ENCODE measurements at regions not wholly inside any gene's neighbourhood (a gene's known extent, or its start where the extent isn't known, plus 50 kb on each side); places are given as distances from the start of the nearest gene placed in this dataset.
"Not testable (repeated sequence)": the region's sequence is repeated elsewhere in the genome, so short reads cannot be mapped to it uniquely, and the experiment has no call there.

- no peak for FAIRE-seq
These were observed 1898.9 kb downstream of the OLFM4 start for GRCh38 chr13:54927538-54927937.

DNA sequence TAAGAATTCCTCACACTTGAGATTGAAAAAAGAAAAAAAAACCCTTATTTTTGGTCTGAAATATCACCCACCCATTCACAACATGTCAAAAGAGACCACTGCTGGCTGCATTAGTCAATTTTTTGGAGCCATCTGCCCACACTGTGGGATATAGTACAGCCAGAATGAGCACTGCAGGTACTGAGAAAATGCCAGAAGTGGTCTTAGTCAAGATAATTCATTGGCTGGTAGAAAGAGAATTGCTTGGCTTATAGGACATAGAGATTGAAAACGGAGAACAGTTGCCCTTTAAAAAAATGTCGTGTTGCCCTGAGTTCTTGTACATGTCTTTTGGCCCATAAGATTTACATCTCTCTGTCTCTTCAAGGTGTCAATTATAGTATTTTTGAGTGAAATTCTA lies 1899.5 kb downstream of the OLFM4 start:
- FAIRE-seq = no peak

DNA sequence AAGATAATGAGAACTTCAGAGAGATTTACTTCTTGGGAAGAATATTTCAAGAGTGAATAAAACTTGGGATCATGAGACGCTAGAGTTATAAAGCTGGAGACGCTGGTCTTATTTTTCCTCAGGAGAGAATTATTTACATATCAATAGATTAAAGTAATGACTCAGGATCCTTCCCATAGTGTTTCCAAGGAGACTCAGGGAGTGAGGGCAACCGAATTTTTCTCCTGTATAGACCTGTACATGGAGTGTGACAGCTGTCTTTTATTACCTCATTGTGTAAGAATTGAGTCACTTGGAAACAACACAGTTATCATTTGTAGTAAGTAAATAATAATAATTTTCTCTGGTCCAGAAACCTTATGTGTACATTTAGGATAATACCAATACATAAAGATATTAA lies 1905.5 kb downstream of the OLFM4 start:
- FAIRE-seq = no peak

DNA sequence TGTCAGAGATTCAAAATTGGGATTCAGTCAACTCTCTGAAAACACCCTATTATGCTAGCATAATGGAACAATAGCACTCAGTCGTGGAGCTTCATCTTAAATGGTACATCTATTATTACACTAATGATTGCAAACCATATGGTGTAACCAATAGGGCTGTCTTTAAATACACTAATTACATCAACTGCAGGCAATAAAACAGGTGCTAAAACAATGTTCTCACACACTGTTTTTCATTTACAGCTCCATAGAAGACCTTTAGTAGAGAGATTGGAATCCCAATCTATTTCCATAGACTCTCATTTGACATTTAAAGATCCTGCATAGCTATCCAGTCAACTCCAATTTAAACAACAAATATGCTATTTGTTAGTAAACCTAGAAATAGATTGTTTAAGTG lies 1917.4 kb downstream of the OLFM4 start:
- no peak for FAIRE-seq

DNA sequence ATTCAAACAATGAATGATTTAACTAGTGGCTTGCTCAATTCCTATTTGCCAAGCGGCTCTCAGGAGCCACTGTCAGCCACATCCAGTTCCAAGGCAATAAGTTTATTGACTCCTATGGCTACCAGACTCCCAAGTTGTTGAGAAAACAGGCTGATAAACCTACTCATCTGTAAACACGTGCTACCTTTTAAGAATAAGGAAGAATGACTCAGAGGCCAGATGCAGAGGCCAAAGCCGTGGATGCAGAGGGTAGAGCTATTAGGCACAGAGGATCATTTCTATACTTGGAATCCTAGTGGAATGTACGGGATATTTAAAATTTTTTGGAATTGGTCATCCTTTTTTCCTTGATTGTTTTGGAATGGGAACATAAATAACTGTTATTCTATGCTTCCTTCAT lies 1921.1 kb downstream of the OLFM4 start:
- no peak for FAIRE-seq

DNA sequence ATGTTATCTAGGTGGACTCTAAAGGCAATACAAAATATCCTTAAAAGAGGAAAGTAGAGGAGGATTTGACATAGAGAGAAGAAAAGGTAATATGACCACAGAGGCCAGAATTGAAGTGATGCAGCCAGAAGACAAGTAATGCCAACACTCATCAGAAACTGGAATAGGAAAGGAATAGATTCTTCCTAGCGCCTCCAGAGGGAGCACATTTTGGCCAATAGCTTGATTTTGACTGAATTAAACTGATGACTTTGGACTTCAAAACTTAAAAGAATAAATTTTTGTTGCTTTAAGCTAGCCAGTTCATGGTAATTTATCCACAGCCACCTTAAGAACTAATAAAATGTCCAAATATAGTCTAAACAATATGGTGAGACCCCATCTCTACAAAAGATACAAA lies 1921.9 kb downstream of the OLFM4 start:
- no peak for FAIRE-seq

DNA sequence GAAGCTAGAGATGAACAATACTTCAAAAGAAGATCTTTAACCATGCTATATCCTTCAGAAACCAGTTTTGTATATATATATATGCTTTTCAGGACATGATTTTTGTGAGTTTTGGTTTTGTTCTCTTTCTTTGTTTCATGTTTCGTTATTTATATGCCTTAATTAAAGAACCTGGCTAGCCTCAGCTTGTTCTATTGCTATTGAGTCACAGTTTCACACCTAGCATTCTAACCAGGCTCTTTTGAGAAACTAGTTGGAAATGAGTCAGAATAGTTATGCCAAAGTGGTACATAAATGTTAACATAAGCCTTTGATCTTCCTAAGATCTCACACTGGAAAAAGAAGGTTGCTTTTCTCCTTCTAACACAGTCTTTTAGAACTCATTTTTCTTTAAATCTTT lies 1925.2 kb downstream of the OLFM4 start:
- no peak for FAIRE-seq

DNA sequence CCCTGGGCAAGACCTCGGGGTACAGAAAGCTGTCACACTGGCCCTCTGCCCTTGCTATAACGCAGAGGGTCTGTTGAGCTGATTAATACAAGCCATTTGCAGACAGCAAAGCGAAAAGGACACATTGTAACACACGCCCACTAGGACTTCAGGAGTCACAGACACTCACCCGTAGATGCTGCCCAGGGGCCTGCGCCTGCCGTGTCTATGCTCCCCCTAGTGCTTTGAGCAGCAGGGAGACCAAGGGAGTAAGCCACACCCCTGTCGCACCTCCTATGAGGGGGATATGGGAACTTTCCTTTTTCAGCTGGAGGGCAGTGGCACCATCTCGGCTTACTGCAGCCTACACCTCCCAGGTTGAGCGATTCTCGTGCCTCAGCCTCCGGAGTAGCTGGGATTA lies 1930.2 kb downstream of the OLFM4 start:
- no peak for FAIRE-seq

- FAIRE-seq = no peak
These were observed 1937.3 kb downstream of the OLFM4 start for GRCh38 chr13:54965881-54966280.

GRCh38 chr13:54972838-54973237 lies 1944.2 kb downstream of the OLFM4 start:
- FAIRE-seq = no peak

- no peak for FAIRE-seq
These were observed 1947.1 kb downstream of the OLFM4 start for GRCh38 chr13:54975676-54976075.

- no peak for FAIRE-seq
These were observed 1952.0 kb downstream of the OLFM4 start for GRCh38 chr13:54980651-54981050.

GRCh38 chr13:54989418-54989817 lies 1960.8 kb downstream of the OLFM4 start:
- FAIRE-seq = no peak

DNA sequence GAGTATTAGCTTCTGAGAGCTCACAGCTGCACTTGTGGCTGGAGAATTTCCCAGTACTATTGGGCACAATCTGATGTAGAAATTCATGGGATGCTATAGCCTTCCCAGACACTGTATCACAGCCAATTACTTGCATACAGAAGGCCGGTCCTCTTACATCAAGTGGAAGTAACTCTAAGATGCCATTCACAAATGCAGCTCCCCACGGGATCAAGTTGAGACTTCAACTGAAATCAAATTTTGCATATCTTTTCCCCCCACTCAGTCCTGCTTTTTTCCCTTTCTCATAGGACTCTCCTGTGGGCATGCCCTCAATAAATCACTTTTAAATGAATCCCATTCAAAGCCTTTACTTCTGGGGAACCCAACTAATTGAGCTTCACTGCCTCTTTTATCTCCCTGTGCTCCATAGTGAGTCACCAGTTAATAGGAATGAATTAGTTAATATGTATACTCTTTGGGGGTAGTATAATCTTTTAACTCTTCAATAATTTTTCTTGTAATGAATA lies 1970.8 kb downstream of the OLFM4 start:
- FAIRE-seq = no peak

DNA sequence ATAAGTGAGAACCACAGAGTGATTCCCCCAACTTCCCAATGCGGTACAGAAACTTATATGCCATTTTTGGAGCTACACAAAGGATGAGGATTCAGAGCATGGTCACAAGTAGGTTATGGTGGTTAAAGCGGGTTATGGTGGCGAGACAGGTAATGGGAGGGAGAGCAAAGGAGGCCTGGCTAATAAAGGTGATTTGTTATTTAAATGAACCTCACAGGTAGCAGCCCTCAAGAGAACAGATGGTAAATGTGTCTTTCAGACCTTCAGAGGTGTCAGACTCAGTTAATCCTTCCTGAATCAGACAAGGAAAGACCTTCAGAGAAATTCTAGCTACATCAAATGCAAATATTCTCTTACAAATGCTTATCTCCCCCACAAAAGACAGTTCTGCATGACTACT lies 1971.4 kb downstream of the OLFM4 start:
- FAIRE-seq = no peak

DNA sequence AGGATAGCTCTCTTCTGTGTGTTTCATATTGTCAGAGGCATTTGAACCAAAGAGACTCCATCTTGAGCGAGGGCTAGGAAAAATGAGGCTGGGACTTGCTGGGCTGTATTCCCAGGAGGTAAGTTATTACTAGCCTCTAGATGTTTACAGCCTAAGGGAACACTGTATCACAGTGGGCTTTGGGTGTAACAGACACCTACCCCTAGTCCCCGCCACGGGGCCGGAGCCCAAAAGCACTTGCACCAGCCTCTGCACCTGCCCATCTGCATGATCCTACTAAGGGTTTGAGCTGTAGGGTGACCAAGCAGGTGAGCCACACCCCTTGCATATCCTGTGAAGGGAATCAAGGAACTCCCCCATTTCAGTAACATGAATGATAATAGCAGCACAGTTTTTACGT lies 1972.2 kb downstream of the OLFM4 start:
- no peak for FAIRE-seq

GRCh38 chr13:55001881-55002280 lies 1973.3 kb downstream of the OLFM4 start:
- FAIRE-seq = no peak

DNA sequence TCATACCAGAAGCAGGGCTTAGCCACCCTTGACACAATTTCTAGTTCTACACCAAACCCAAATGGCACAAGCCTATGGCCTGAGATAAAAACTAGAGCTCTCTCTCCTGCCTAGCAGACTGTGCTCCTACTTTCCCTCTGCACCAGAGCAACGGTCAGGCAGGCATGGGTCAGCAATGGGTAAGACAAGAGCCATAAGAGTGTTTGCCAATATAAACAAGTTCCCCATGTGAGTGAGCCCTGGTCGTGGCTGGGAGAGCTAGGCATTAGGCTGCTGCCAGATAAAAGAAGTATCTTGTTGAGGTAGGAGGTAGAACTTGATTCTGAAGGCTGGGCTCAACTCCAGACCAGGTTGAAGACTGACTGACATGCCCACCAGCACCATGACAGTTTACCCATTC lies 1979.1 kb downstream of the OLFM4 start:
- no peak for FAIRE-seq

DNA sequence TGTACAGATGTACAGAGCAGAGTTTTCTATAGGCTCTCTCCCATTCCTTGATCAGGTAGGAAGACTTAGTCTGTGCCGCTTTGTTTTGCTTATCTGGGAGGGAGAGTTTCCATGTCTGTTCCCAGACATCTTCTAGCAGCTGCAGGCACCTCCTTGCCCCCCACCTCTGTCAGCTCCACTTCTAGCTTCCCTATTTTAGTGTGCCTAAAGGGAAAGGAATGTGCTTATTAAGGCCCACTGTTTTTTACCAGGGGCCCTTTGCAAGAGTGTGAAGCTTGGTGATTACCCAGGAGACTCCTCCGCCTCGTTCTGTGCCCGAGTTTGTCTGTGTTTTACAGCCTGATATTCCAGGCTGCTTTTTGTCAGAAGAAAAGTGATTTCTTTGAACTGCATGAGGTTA lies 1984.4 kb downstream of the OLFM4 start:
- no peak for FAIRE-seq

GRCh38 chr13:55029280-55029679 lies 2000.7 kb downstream of the OLFM4 start:
- FAIRE-seq = no peak

DNA sequence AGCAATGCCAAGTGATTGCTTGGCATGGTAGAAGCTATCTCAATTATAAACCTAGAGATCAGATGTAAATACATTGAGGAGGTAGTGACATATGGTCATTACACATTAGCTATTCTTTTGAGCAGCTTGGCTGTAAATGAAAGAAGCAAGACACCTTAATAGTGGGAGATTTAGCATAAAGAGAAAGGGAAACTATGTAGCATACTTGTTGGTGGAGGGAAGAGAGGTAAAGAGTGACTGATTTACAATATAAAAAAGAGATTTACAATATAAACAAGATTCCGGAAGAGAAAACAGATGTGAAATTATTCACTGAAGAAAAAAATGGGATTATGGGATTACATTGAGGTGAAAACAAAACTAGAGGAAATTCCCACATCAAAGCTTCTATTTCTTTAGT lies 2009.6 kb downstream of the OLFM4 start:
- no peak for FAIRE-seq

- FAIRE-seq = not testable (repeated sequence)
These were observed 2025.4 kb downstream of the OLFM4 start for GRCh38 chr13:55053891-55054550.

DNA sequence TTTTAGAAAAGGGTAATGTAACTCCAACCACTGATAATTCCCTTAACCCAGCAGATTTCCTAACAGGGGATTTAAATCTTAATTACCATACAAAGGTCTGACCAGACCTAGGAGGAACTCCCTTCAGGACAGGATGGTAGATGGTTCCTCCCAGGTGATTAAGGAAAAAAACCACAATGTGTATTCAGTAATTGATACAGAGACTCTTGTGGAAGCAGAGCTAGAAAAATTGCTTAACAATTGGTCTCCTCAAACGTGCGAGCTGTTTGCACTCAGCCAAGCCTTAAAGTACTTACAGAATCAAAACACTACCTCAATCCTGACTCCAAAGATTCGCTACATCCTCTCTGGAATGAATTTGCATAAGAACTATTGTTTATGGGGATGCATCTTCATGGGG lies 2027.1 kb downstream of the OLFM4 start:
- FAIRE-seq = not testable (repeated sequence)

DNA sequence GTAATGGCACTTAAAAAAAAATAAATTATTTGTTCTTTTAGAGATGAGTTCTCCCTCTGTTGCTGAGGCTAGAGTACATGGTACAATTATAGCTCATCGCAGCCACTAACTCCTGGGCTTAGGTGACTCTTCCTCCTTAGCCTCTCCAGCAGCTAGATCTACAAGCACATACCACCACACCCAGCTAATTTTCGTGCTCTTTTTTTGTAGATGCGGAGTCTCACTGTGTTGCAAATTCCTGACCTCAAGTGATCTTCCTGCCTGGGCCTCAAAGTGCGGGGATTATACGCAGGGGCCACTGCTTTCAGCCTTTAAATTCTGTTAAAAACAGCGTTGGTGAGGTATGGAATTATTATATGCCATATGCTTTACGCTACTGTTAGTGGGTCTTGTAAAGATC lies 2034.0 kb downstream of the OLFM4 start:
- no peak for FAIRE-seq

DNA sequence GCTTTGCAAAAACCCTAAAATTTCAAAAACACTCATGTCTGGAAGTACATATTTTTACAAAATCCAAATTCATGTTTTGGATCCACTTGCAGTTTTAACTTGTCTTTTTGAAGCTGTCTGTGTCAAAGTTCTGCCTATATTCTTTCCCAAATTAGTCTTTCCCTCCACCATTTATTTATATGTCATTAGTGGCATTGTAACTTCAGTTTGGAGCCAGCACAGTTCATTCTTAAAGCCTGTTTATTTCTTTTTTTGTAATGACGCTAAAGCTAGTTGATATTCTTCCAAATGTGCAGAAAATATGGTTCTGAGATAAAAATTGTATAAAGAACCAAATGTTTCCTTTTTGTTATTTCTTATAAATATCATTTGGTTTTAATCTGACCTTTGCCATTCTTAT lies 2039.3 kb downstream of the OLFM4 start:
- FAIRE-seq = no peak

Measured in TTC549 (cell line).